Keratinocyte (primary cell): ENCODE measurements at regions not wholly inside any gene's neighbourhood (a gene's known extent, or its start where the extent isn't known, plus 50 kb on each side); places are given as distances from the start of the nearest gene placed in this dataset.

Experiments used
- DNase-seq: peaks from one replicate; pipeline ENCODE4 v3.0.0-alpha.2; 2011; ENCODE audit warnings: low read depth, missing footprints, low spot score
- FAIRE-seq: peaks from 2 replicates; lab custom pipeline; 2011; peaks lifted over from hg19 to GRCh38; lab: Jason Lieb, UNC
- H2AFZ ChIP-seq: 2 replicates; pipeline ENCODE4 v1.6.0; 2012; ENCODE audit warnings: low read length, control low read depth, inconsistent platforms; ENCODE audit not compliant: control insufficient read depth
- H3K27ac ChIP-seq: 2 replicates; pipeline ENCODE4 v1.5.1; 2011; ENCODE audit warnings: low read length; ENCODE audit not compliant: control insufficient read depth, insufficient read depth
- H3K27me3 ChIP-seq: 3 replicates; pipeline ENCODE4 v1.6.0; 2011; ENCODE audit warnings: low read length; ENCODE audit not compliant: control insufficient read depth, insufficient read depth; ENCODE audit errors: extremely low read depth
- H3K36me3 ChIP-seq, 2 experiments: 2 replicates in 1 of 2; 3 replicates in 1 of 2; pipeline ENCODE4 v1.5.1; 2011; ENCODE audit warnings: low read length in 2 of 2, mild to moderate bottlenecking in 1 of 2; ENCODE audit not compliant: control insufficient read depth in 2 of 2, insufficient read depth in 2 of 2; ENCODE audit errors: extremely low read depth in 1 of 2
- H3K4me1 ChIP-seq: 3 replicates; pipeline ENCODE4 v1.5.1; 2011; ENCODE audit warnings: low read length; ENCODE audit not compliant: control insufficient read depth, insufficient read depth; ENCODE audit errors: extremely low read depth
- H3K4me2 ChIP-seq: 3 replicates; pipeline ENCODE4 v1.6.0; 2011; ENCODE audit warnings: low read depth, low read length; ENCODE audit not compliant: control insufficient read depth, insufficient read depth; ENCODE audit errors: extremely low read depth
- H3K4me3 ChIP-seq, 3 experiments: fragments of 200-600 bp in 1 of 3; sonication (generic) in 1 of 3; 2 replicates in 2 of 3; 3 replicates in 1 of 3; pipeline ENCODE4 v1.5.1; 2011 to 2016; ENCODE audit warnings: low read length in 3 of 3, mild to moderate bottlenecking in 3 of 3, control low read depth in 2 of 3, inconsistent platforms in 1 of 3, low read depth in 1 of 3, mixed read lengths in 1 of 3, mixed run types in 1 of 3, moderate library complexity in 1 of 3; ENCODE audit not compliant: control insufficient read depth in 2 of 3, insufficient read depth in 2 of 3; ENCODE audit errors: extremely low read depth in 1 of 3
- H3K79me2 ChIP-seq: 2 replicates; pipeline ENCODE4 v1.6.0; 2012; ENCODE audit warnings: low read length; ENCODE audit not compliant: control insufficient read depth, insufficient read depth
- H3K9ac ChIP-seq: 3 replicates; pipeline ENCODE4 v1.6.0; 2011; ENCODE audit warnings: low read length; ENCODE audit not compliant: control insufficient read depth, insufficient read depth; ENCODE audit errors: extremely low read depth
- H3K9me1 ChIP-seq: 3 replicates; pipeline ENCODE4 v1.6.0; 2011; ENCODE audit warnings: low read length; ENCODE audit not compliant: control insufficient read depth, insufficient read depth; ENCODE audit errors: extremely low read depth
- H3K9me3 ChIP-seq: 2 replicates; pipeline ENCODE4 v1.5.1; 2012; ENCODE audit warnings: low read depth, low read length; ENCODE audit not compliant: control insufficient read depth
- H4K20me1 ChIP-seq: 3 replicates; pipeline ENCODE4 v1.6.0; 2011; ENCODE audit warnings: low read length; ENCODE audit not compliant: control insufficient read depth, insufficient read depth; ENCODE audit errors: extremely low read depth
- CTCF ChIP-seq, 3 experiments: IDR thresholded peaks in 1 of 3; conservative IDR thresholded peaks in 1 of 3; optimal IDR thresholded peaks in 1 of 3; 2 replicates in 2 of 3; 3 replicates in 1 of 3; pipeline versions ENCODE3 to v1.5.1; 2011; ENCODE audit warnings: low read length in 3 of 3, mild to moderate bottlenecking in 3 of 3, moderate library complexity in 2 of 3, control low read depth in 1 of 3, inconsistent platforms in 1 of 3; ENCODE audit not compliant: insufficient read depth in 2 of 3; ENCODE audit errors: extremely low read depth in 1 of 3
- EZH2 ChIP-seq: IDR thresholded peaks from one replicate; pipeline ENCODE4 v1.6.1; 2012; ENCODE audit warnings: inconsistent platforms, mild to moderate bottlenecking, low read length, moderate library complexity
- dilution Hi-C: fragments of 300-500 bp; cut with MboI; formaldehyde crosslinking; loops from one replicate; pipeline ENCODE4 v1.7.0; 2020; ENCODE audit warnings: low sequenced_read_pairs; ENCODE audit not compliant: extremely low pct_ligation_motif_present

- H3K9me1 ChIP-seq, result no peaks in the 10 kb centered on the region
- no peak overlapping the region for H3K9ac ChIP-seq
- H3K27me3 ChIP-seq, result no peaks in the 10 kb centered on the region
- H2AFZ ChIP-seq, result no peak overlapping the region
- dilution Hi-C loops, result no loop called here
- H3K4me2 ChIP-seq, result no peak overlapping the region
- H3K4me3 ChIP-seq, result no peak overlapping the region
- FAIRE-seq (no peak), DNase-seq (no peak)
- no peak for TF ChIP-seq CTCF (optimal IDR thresholded peaks at IDR 0.05 in 1 of 3, IDR thresholded peaks at IDR 0.05 in 1 of 3, conservative IDR thresholded peaks at IDR 0.05 in 1 of 3; ENCODE audit: extremely low read depth in 1 of 3, insufficient read depth in 2 of 3, low read length in 3 of 3)
- TF ChIP-seq EZH2, result no peak
- no peaks in the 10 kb centered on the region for H3K79me2 ChIP-seq
- H3K4me1 ChIP-seq, result no peaks in the 10 kb centered on the region
- H3K9me3 ChIP-seq, result no peaks in the 10 kb centered on the region
- no peaks in the 10 kb centered on the region for H3K36me3 ChIP-seq
- H4K20me1 ChIP-seq, result no peaks in the 10 kb centered on the region
- no peak overlapping the region for H3K27ac ChIP-seq
Measured at GRCh38 chr2:16168506-16169264, 228.3 kb downstream of the MYCN start.

- Histone ChIP-seq H3K27me3 (no peaks in the 10 kb centered on the region), H3K9me3 (no peaks in the 10 kb centered on the region), H3K79me2 (no peaks in the 10 kb centered on the region), H4K20me1 (no peaks in the 10 kb centered on the region), H3K9me1 (no peaks in the 10 kb centered on the region), H3K36me3 (no peaks in the 10 kb centered on the region), H3K4me1 (no peaks in the 10 kb centered on the region), H3K4me2 (no peak overlapping the region), H3K4me3 (no peak overlapping the region), H3K27ac (no peak overlapping the region), H3K9ac (no peak overlapping the region), H2AFZ (no peak overlapping the region)
- TF ChIP-seq EZH2 (no peak), CTCF (optimal IDR thresholded peaks at IDR 0.05 in 1 of 3, IDR thresholded peaks at IDR 0.05 in 1 of 3, conservative IDR thresholded peaks at IDR 0.05 in 1 of 3; ENCODE audit: extremely low read depth in 1 of 3, insufficient read depth in 2 of 3, low read length in 3 of 3) (no peak)
- no peak for FAIRE-seq
- dilution Hi-C loops, result no loop called here
- no peak for DNase-seq
Measured at GRCh38 chr2:16167870-16168426, 227.6 kb downstream of the MYCN start.
